ENCODE measurements at regions not wholly inside any gene's neighbourhood (a gene's known extent, or its start where the extent isn't known, plus 50 kb on each side); places are given as distances from the start of the nearest gene placed in this dataset.

DNA sequence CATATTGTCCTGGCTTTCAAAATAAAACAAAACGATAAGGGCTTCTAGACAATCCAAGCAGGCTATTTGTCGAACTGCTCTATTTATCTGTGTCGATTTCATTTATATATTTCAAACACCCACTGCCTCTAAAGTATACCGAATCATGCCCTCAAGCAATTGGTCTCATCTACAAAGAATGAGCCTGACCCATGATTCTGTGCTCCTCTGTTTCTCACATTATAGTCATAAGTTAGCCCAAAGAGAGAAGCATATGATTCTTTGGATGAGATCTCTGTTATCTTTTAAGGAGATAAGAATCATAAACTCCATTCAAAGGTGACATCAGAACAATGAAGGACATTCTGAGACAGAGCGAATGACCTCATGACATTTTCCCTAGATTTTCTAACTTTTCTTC, 191.1 kb downstream of the MAP2K6 start:
- DNase-seq, result no peak

- DNase-seq, result no peak
These were observed 191.8 kb downstream of the MAP2K6 start for GRCh38 chr17:69606142-69606800.

GRCh38 chr17:69607162-69607834, 192.8 kb downstream of the MAP2K6 start:
- peak; percentile 56 for DNase-seq

- no peak for DNase-seq
These were observed 193.6 kb downstream of the MAP2K6 start for GRCh38 chr17:69608141-69608540.

DNA sequence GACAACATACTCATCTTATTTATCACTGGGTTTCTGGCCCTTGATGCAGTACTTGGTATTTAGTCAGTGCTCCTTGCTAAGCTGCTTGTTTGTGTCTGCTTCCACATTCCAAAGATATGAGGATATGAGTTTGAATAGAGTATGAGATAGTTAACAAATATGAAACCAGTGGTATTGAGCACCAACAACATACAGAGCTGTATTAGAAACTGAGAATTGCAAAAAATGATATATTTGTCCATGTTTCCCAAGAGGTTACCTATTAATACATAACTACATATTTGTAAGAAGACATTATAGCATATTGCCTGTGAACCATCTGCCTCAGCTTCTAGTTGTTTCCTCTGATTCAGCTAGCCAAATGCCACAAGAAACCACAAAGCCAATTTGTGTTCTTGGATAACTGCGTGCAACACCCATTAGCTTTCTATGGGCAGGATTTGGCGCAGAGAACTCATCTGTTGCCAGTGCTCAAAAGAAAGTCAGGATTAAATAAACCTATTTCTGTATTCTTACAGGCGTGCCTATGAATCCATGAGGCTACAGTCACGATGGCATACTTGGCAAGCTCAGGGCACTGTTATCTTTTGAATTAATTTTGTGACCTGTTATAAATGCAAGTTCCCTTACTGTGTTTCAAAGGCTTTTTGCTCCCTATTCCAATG, 194.4 kb downstream of the MAP2K6 start:
- DNase-seq, result no peak

DNA sequence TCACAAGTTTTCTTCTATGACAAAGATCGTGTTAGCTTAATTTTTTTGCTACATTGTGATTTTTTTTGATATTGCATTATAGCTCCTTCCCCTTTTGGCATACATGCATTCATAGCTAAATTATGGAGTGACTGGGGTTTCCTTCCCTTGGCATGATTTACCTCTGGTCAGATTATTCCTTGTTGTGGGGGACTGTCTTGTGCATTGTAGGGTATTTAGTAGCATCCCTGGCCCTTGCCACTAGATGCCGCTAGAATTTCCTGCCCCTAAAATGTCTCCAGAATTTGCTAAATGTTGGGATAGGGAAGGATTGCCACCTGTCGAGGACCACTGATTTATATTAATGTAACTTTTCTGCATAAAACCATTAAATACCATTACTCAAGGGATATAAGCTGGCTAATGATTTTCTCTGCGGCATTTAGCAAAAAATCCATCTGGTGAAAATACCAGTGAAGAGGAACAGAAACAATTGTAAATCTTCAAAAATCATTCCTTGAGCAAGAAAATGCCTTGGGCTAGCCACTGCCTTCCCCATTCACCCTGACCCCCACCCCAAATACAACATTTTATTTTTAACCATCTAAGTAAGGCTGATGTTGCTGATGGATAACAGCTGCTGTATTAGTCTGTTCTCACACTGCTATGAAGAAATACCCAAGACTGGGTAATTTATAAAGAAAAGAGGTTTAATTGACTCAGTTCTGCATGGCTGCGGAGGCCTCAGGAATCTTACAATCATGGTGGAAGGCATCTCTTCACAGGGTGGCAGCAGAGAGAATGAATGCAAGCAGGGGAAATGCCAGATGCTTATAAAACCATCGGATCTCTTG, 195.2 kb downstream of the MAP2K6 start:
- DNase-seq, result no peak

GRCh38 chr17:69620363-69620762, 205.9 kb downstream of the MAP2K6 start:
- DNase-seq, result no peak

- DNase-seq, result no peak
These were observed 211.0 kb downstream of the MAP2K6 start for GRCh38 chr17:69625474-69625873.

- no peak for DNase-seq
These were observed 215.6 kb downstream of the MAP2K6 start for GRCh38 chr17:69630056-69630635.

GRCh38 chr17:69634844-69635243, 220.3 kb downstream of the MAP2K6 start:
- no peak for DNase-seq

DNA sequence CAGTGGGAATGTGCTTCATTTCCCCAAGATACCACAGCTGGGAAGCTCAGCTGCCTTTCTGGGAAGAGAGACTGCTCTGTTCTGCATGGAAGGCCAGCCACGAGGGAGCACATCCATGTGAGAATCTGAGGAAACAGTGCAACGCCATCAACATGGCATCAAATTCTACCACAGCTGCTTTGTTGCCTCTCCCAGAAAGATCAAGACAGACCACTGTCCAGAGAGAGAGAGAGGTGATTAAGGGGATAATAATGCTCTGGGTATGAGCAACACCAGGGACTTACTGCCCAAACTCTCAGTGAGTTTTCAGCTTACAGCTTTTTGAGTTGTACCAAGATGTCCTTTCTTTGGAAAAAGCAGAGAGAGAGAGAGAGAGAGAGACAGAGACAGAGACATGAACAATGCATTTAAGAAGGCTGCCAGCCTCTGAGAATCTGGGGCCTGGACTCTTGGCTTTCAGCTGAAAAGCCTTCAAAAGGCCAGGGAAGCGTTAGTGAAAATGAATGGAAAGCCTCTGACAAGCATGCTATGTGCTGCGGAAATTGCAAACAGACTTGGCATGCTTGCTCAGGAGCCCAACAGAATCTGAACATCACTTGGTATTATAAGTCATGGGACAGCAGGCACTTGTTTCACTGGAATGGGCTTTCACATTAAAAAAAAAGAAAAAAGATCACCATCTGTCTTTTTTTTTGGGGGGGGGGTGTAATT, 223.1 kb downstream of the MAP2K6 start:
- no peak for DNase-seq

DNA sequence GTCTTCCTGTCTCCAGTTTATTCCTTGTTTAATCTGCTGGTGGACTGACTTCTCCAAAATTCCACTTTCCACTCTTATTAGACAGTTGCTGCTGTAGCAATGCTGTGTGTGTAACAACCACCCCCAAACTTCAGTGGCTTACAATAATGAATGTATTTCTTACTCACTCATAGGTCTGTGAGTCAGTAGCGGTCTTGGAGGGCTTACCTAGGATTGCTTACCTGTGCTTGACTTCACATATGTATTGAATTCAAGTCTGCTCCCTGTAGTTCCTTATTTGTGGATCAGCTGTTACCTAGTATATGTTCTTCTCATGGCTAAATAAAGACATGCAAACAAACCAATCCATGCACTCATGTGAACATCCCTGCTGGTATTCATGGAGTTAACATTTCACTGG, 224.6 kb downstream of the MAP2K6 start:
- no peak for DNase-seq

GRCh38 chr17:69640073-69640472, 225.6 kb downstream of the MAP2K6 start:
- no peak for DNase-seq

- DNase-seq, result no peak
These were observed 229.2 kb downstream of the MAP2K6 start for GRCh38 chr17:69643686-69644085.

- no peak for DNase-seq
These were observed 232.2 kb downstream of the MAP2K6 start for GRCh38 chr17:69646729-69647128.

DNA sequence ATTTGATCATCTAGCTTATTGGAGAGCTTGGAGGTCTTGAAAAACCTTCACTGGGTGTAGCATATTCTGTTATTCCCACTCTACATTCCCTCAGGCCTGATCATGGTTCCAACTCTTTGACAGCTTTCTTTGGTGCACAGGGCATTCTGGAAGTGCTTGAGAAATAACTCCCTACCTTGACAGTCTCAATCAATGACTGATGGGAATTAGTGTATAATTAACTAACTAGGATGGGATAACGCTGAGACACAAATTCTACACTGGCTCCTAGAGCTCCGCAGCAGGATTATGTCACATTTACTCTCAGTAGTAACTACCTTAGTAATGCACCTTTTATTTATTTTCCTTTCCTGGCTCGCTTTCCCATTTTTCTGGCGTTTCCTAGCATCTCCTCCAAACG, 236.4 kb downstream of the MAP2K6 start:
- no peak for DNase-seq

- no peak for DNase-seq
These were observed 237.4 kb downstream of the MAP2K6 start for GRCh38 chr17:69651921-69652320.

DNA sequence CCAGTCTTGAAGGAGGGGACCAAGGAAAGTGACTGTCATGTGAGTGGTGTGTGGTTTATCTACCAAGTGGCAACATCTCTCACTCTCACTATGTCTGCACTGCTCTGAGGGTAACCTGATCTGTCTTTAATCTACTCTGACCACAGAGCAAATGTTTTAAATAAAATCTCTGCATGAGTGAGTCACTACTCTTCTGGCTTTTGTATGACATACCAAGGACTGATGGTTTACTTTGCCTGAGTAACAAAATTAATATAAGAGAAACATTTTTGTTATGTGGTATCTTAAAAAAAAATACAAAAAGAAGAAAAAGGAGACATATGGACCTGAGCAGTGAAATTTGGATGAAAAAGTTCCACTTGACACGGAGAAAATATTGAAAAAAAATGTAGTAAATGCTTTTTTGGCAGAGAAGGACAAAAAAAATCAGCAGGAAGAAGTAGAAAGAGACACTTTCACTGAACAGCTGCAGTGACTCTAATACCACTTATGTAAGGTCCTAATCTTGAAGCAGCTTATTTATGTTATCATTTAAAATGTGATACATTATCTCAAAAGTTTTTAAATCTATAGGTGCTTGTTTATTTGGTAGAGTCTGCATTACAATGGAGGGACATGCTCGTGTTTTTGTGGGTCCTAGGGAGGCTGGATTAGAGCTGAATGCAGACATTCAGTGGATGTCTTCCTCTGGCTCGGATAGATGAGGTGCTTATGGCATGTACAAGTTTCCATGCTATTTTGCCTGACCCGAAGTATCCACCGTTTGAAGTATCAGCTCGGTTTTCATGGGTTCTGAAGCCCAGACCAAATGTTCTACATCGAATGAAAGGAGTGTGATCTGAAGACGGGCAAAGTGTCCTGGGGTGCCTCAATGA, 240.7 kb downstream of the MAP2K6 start:
- no peak for DNase-seq

- DNase-seq, result no peak
These were observed 241.4 kb downstream of the MAP2K6 start for GRCh38 chr17:69655902-69656301.

GRCh38 chr17:69669441-69670178, 255.1 kb downstream of the MAP2K6 start:
- DNase-seq, result peak; percentile 16

- no peak for DNase-seq
These were observed 258.4 kb downstream of the MAP2K6 start for GRCh38 chr17:69672924-69673323.

All from NCI-H345 (cell line).